Thyroid gland (tissue), 4 donors: ENCODE measurements at regions not wholly inside any gene's neighbourhood (a gene's known extent, or its start where the extent isn't known, plus 50 kb on each side); places are given as distances from the start of the nearest gene placed in this dataset.

ENCODE experiments used
- DNase-seq, 2 donors: peaks; one replicate each; pipeline ENCODE4 v3.0.0-alpha.2; 2019
- H3K27ac ChIP-seq, 3 donors: fragments of 200-600 bp; sonication (generic); 1 replicate in 2 of 3; 2 replicates in 1 of 3; pipeline ENCODE4 v1.5.1; 2016 to 2019; ENCODE audit warnings: mild to moderate bottlenecking in 1 of 3, moderate library complexity in 1 of 3
- H3K27me3 ChIP-seq: fragments of 200-600 bp; sonication (generic); one replicate; pipeline ENCODE4 v1.5.1; 2019
- H3K36me3 ChIP-seq, 2 donors: fragments of 200-600 bp; sonication (generic); one replicate each; pipeline ENCODE4 v1.5.1; 2016 to 2019
- H3K4me1 ChIP-seq, 2 donors: fragments of 200-600 bp; sonication (generic); one replicate each; pipeline ENCODE4 v1.5.1; 2017 to 2019
- H3K4me3 ChIP-seq, 3 donors: fragments of 200-600 bp; sonication (generic); replicated peaks in 1 of 3; 1 replicate in 2 of 3; 2 replicates in 1 of 3; pipeline ENCODE4 v1.5.1; 2016; ENCODE audit warnings: mild to moderate bottlenecking in 1 of 3
- H3K9me3 ChIP-seq: fragments of 200-600 bp; sonication (generic); one replicate; pipeline ENCODE4 v1.5.1; 2017
- CTCF ChIP-seq, 6 experiments: fragments of 200-600 bp in 3 of 6; fragments of 450-650 bp in 3 of 6; sonication (generic) in 3 of 6; IDR thresholded peaks; one replicate each; pipeline ENCODE4 v1.5.1; 2016 to 2019; ENCODE audit warnings: antibody characterized with exemption in 6 of 6, mild to moderate bottlenecking in 2 of 6, inconsistent platforms in 1 of 6, moderate library complexity in 1 of 6
- POLR2A ChIP-seq, 2 donors: fragments of 450-650 bp; IDR thresholded peaks; one replicate each; pipeline ENCODE4 v1.6.1; 2017; ENCODE audit warnings: antibody characterized with exemption in 2 of 2, mild to moderate bottlenecking in 2 of 2, moderate library complexity in 1 of 2
- WGBS, 2 donors: methylation state at CpG; one replicate each; pipeline ENCODE4 v1.1.5; 2017; 5-methylcytosine and 5-hydroxymethylcytosine counted together
- intact Hi-C: fragments of 100-400 bp; cut with DNase I; formaldehyde crosslinking; loops from one replicate; pipeline ENCODE4 v1.15.1; 2023

- intact Hi-C loops: no loop called here
- Histone ChIP-seq H3K4me3 (no peak overlapping the region), H3K9me3 (no peaks in the 10 kb centered on the region), H3K27me3 (no peaks in the 10 kb centered on the region), H3K27ac (no peak overlapping the region), H3K36me3 (no peaks in the 10 kb centered on the region), H3K4me1 (no peaks in the 10 kb centered on the region)
- TF ChIP-seq CTCF (IDR thresholded peaks at IDR 0.05): no peak
- no peak for TF ChIP-seq POLR2A (IDR thresholded peaks at IDR 0.05)
- 93 to 95% methylated on average over 2 of the region's 2 CpGs for WGBS, 2 donors
- DNase-seq: no peak
Observed at GRCh38 chr2:116877944-116878343, 936.5 kb upstream of the DDX18 start.

GRCh38 chr2:116879650-116880160, 934.8 kb upstream of the DDX18 start:
- no peak overlapping the region for H3K4me3 ChIP-seq
- intact Hi-C loops: no loop called here
- WGBS, 2 donors: 66 to 69% methylated on average over 2 of the region's 2 CpGs
- H3K9me3 ChIP-seq: no peaks in the 10 kb centered on the region
- DNase-seq: no peak
- no peaks in the 10 kb centered on the region for H3K36me3 ChIP-seq
- no peaks in the 10 kb centered on the region for H3K4me1 ChIP-seq
- TF ChIP-seq CTCF (IDR thresholded peaks at IDR 0.05) (no peak), POLR2A (IDR thresholded peaks at IDR 0.05) (no peak)
- H3K27ac ChIP-seq: no peak overlapping the region
- H3K27me3 ChIP-seq: no peaks in the 10 kb centered on the region

- intact Hi-C loops: no loop called here
Observed at GRCh38 chr2:116891191-116891590, 923.3 kb upstream of the DDX18 start.

GRCh38 chr2:116911540-116911939, 903.0 kb upstream of the DDX18 start:
- no peak for DNase-seq
- Histone ChIP-seq H3K27me3 (no peaks in the 10 kb centered on the region), H3K4me1 (no peaks in the 10 kb centered on the region), H3K36me3 (no peaks in the 10 kb centered on the region), H3K4me3 (no peak overlapping the region), H3K27ac (no peak overlapping the region), H3K9me3 (no peaks in the 10 kb centered on the region)
- no peak for TF ChIP-seq POLR2A (IDR thresholded peaks at IDR 0.05)
- no peak for TF ChIP-seq CTCF (IDR thresholded peaks at IDR 0.05)
- intact Hi-C loops: no loop called here

More at GRCh38 chr2:116891191-116891590, 923.3 kb upstream of the DDX18 start:
- 80 to 82% methylated on average over 1 of the region's 1 CpG for WGBS, 2 donors
- no peaks in the 10 kb centered on the region for H3K36me3 ChIP-seq
- H3K4me1 ChIP-seq: no peaks in the 10 kb centered on the region
- H3K9me3 ChIP-seq: no peaks in the 10 kb centered on the region
- DNase-seq: no peak
- H3K27ac ChIP-seq: no peak overlapping the region
- no peak overlapping the region for H3K4me3 ChIP-seq
- no peaks in the 10 kb centered on the region for H3K27me3 ChIP-seq
- no peak for TF ChIP-seq CTCF (IDR thresholded peaks at IDR 0.05)
- no peak for TF ChIP-seq POLR2A (IDR thresholded peaks at IDR 0.05)

- no peaks in the 10 kb centered on the region for H3K9me3 ChIP-seq
- H3K27ac ChIP-seq: no peak overlapping the region
- H3K4me1 ChIP-seq: no peaks in the 10 kb centered on the region
- intact Hi-C loops: no loop called here
- WGBS, 2 donors: 79 to 87% methylated on average over 1 of the region's 1 CpG
- no peaks in the 10 kb centered on the region for H3K36me3 ChIP-seq
- no peak for DNase-seq
- H3K4me3 ChIP-seq: no peak overlapping the region
- TF ChIP-seq POLR2A (IDR thresholded peaks at IDR 0.05) (no peak), CTCF (IDR thresholded peaks at IDR 0.05) (no peak)
- H3K27me3 ChIP-seq: no peaks in the 10 kb centered on the region
Observed at GRCh38 chr2:116915673-116916072, 898.8 kb upstream of the DDX18 start.
